ENCODE measurements at regions not wholly inside any gene's neighbourhood (a gene's known extent, or its start where the extent isn't known, plus 50 kb on each side); places are given as distances from the start of the nearest gene placed in this dataset.

GRCh38 chr4:213971-214370 is 89.7 kb downstream of the ZNF718 start (continued):
- TF ChIP-seq, protein P1, sequence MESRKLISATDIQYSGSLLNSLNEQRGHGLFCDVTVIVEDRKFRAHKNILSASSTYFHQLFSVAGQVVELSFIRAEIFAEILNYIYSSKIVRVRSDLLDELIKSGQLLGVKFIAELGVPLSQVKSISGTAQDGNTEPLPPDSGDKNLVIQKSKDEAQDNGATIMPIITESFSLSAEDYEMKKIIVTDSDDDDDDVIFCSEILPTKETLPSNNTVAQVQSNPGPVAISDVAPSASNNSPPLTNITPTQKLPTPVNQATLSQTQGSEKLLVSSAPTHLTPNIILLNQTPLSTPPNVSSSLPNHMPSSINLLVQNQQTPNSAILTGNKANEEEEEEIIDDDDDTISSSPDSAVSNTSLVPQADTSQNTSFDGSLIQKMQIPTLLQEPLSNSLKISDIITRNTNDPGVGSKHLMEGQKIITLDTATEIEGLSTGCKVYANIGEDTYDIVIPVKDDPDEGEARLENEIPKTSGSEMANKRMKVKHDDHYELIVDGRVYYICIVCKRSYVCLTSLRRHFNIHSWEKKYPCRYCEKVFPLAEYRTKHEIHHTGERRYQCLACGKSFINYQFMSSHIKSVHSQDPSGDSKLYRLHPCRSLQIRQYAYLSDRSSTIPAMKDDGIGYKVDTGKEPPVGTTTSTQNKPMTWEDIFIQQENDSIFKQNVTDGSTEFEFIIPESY (IDR thresholded peaks at IDR 0.05; ENCODE audit: borderline replicate concordance, low read depth): no peak
